HG03108 (cell line): ENCODE measurements at regions not wholly inside any gene's neighbourhood (a gene's known extent, or its start where the extent isn't known, plus 50 kb on each side); places are given as distances from the start of the nearest gene placed in this dataset.
"Not testable (repeated sequence)": the region's sequence is repeated elsewhere in the genome, so short reads cannot be mapped to it uniquely, and the experiment has no call there.

Experiments
- ATAC-seq: cut with Tn5 transposase; IDR thresholded peaks from one replicate; pipeline ENCODE4 v1.9.1; 2021; ENCODE audit warnings: moderate library complexity; ENCODE audit not compliant: unreplicated experiment

GRCh38 chr14:106393742-106394141 is 867.4 kb downstream of the TMEM121 start:
- no peak for ATAC-seq

GRCh38 chr14:106395456-106396050 is 869.2 kb downstream of the TMEM121 start:
- no peak for ATAC-seq

GRCh38 chr14:106396999-106397398 is 870.6 kb downstream of the TMEM121 start:
- ATAC-seq, result no peak

- not testable (repeated sequence) for ATAC-seq
Measured at GRCh38 chr14:106398931-106399331, 872.5 kb downstream of the TMEM121 start.

GRCh38 chr14:106401316-106401715 is 874.9 kb downstream of the TMEM121 start:
- ATAC-seq, result not testable (repeated sequence)

- ATAC-seq, result not testable (repeated sequence)
Measured at GRCh38 chr14:106410229-106410628, 883.8 kb downstream of the TMEM121 start.

GRCh38 chr14:106414464-106414863 is 888.1 kb downstream of the TMEM121 start:
- ATAC-seq, result no peak

- peak; percentile 66 for ATAC-seq
Measured at GRCh38 chr14:106417224-106418049, 891.1 kb downstream of the TMEM121 start.

- no peak for ATAC-seq
Measured at GRCh38 chr14:106419376-106419965, 893.1 kb downstream of the TMEM121 start.

- not testable (repeated sequence) for ATAC-seq
Measured at GRCh38 chr14:106421431-106422033, 895.1 kb downstream of the TMEM121 start.

GRCh38 chr14:106422066-106422465 is 895.7 kb downstream of the TMEM121 start:
- ATAC-seq, result no peak

GRCh38 chr14:106425150-106425549 is 898.8 kb downstream of the TMEM121 start:
- not testable (repeated sequence) for ATAC-seq

GRCh38 chr14:106436310-106436905 is 910.0 kb downstream of the TMEM121 start:
- ATAC-seq, result no peak

GRCh38 chr14:106442857-106443256 is 916.5 kb downstream of the TMEM121 start:
- no peak for ATAC-seq

- no peak for ATAC-seq
Measured at GRCh38 chr14:106455026-106455425, 928.6 kb downstream of the TMEM121 start.

- ATAC-seq, result no peak
Measured at GRCh38 chr14:106459971-106460730, 933.8 kb downstream of the TMEM121 start.

- no peak for ATAC-seq
Measured at GRCh38 chr14:106460916-106461315, 934.5 kb downstream of the TMEM121 start.

GRCh38 chr14:106466483-106466882 is 940.1 kb downstream of the TMEM121 start:
- not testable (repeated sequence) for ATAC-seq

- not testable (repeated sequence) for ATAC-seq
Measured at GRCh38 chr14:106468869-106469268, 942.5 kb downstream of the TMEM121 start.

- ATAC-seq, result not testable (repeated sequence)
Measured at GRCh38 chr14:106470028-106470427, 943.6 kb downstream of the TMEM121 start.
